Occipital lobe (tissue), 1 donor: ENCODE measurements at regions not wholly inside any gene's neighbourhood (a gene's known extent, or its start where the extent isn't known, plus 50 kb on each side); places are given as distances from the start of the nearest gene placed in this dataset.

Experiments used
- DNase-seq: peaks from one replicate; lab custom pipeline; 2025; lab: John Stamatoyannopoulos, UW

- DNase-seq: no peak
Observed at GRCh38 chr4:96175871-96176270, 336.0 kb downstream of the PDHA2 start.

GRCh38 chr4:96183611-96184010 lies 343.7 kb downstream of the PDHA2 start:
- no peak for DNase-seq

GRCh38 chr4:96186593-96186992 lies 346.7 kb downstream of the PDHA2 start:
- no peak for DNase-seq

- DNase-seq: no peak
Observed at GRCh38 chr4:96189761-96190160, 349.9 kb downstream of the PDHA2 start.

- no peak for DNase-seq
Observed at GRCh38 chr4:96193061-96193460, 353.2 kb downstream of the PDHA2 start.

- no peak for DNase-seq
Observed at GRCh38 chr4:96194993-96195392, 355.1 kb downstream of the PDHA2 start.

GRCh38 chr4:96205143-96205936 lies 365.4 kb downstream of the PDHA2 start:
- no peak for DNase-seq

- DNase-seq: no peak
Observed at GRCh38 chr4:96227515-96227914, 387.6 kb downstream of the PDHA2 start.

GRCh38 chr4:96228463-96228862 lies 388.6 kb downstream of the PDHA2 start:
- DNase-seq: no peak

- no peak for DNase-seq
Observed at GRCh38 chr4:96240041-96240440, 400.1 kb downstream of the PDHA2 start.

- no peak for DNase-seq
Observed at GRCh38 chr4:96241819-96242218, 401.9 kb downstream of the PDHA2 start.

GRCh38 chr4:96247096-96247495 lies 407.2 kb downstream of the PDHA2 start:
- no peak for DNase-seq

- no peak for DNase-seq
Observed at GRCh38 chr4:96248225-96248624, 408.3 kb downstream of the PDHA2 start.

GRCh38 chr4:96260064-96260682 lies 420.3 kb downstream of the PDHA2 start:
- DNase-seq: no peak

- no peak for DNase-seq
Observed at GRCh38 chr4:96262057-96262456, 422.2 kb downstream of the PDHA2 start.

- no peak for DNase-seq
Observed at GRCh38 chr4:96263291-96263690, 423.4 kb downstream of the PDHA2 start.

- no peak for DNase-seq
Observed at GRCh38 chr4:96264941-96265463, 425.1 kb downstream of the PDHA2 start.

GRCh38 chr4:96293806-96294205 lies 453.9 kb downstream of the PDHA2 start:
- DNase-seq: no peak

GRCh38 chr4:96295143-96295741 lies 455.3 kb downstream of the PDHA2 start:
- DNase-seq: no peak

GRCh38 chr4:96301715-96302114 lies 461.8 kb downstream of the PDHA2 start:
- DNase-seq: no peak

GRCh38 chr4:96305030-96305429 lies 465.1 kb downstream of the PDHA2 start:
- DNase-seq: no peak

- no peak for DNase-seq
Observed at GRCh38 chr4:96312046-96312685, 472.3 kb downstream of the PDHA2 start.
